ENCODE measurements at regions not wholly inside any gene's neighbourhood (a gene's known extent, or its start where the extent isn't known, plus 50 kb on each side); places are given as distances from the start of the nearest gene placed in this dataset.

- DNase-seq: no peak
Measured at GRCh38 chr11:82365351-82365750, 368.3 kb downstream of the FAM181B start.

- DNase-seq: no peak
Measured at GRCh38 chr11:82356316-82356715, 377.3 kb downstream of the FAM181B start.

- no peak for DNase-seq
Measured at GRCh38 chr11:82355313-82355823, 378.3 kb downstream of the FAM181B start.

GRCh38 chr11:82326853-82327252 is 406.8 kb downstream of the FAM181B start:
- no peak for DNase-seq

- DNase-seq: no peak
Measured at GRCh38 chr11:82321206-82321605, 412.5 kb downstream of the FAM181B start.

GRCh38 chr11:82315093-82315492 is 418.6 kb downstream of the FAM181B start:
- DNase-seq: no peak

- no peak for DNase-seq
Measured at GRCh38 chr11:82308979-82309378, 424.7 kb downstream of the FAM181B start.

- DNase-seq: no peak
Measured at GRCh38 chr11:82305123-82305522, 428.5 kb downstream of the FAM181B start.

- DNase-seq: no peak
Measured at GRCh38 chr11:82303671-82304070, 430.0 kb downstream of the FAM181B start.

GRCh38 chr11:82288471-82288870 is 445.2 kb downstream of the FAM181B start:
- DNase-seq: no peak

GRCh38 chr11:82270870-82271269 is 462.8 kb downstream of the FAM181B start:
- no peak for DNase-seq

GRCh38 chr11:82268627-82269026 is 465.0 kb downstream of the FAM181B start:
- DNase-seq: no peak

GRCh38 chr11:82267186-82267585 is 466.5 kb downstream of the FAM181B start:
- DNase-seq: no peak

- no peak for DNase-seq
Measured at GRCh38 chr11:82261367-82261766, 472.3 kb downstream of the FAM181B start.

GRCh38 chr11:82250047-82250446 is 483.6 kb downstream of the FAM181B start:
- DNase-seq: no peak

- DNase-seq: no peak
Measured at GRCh38 chr11:82246926-82247325, 486.7 kb downstream of the FAM181B start.

- DNase-seq: no peak
Measured at GRCh38 chr11:82239498-82239897, 494.2 kb downstream of the FAM181B start.

GRCh38 chr11:82234256-82234655 is 499.4 kb downstream of the FAM181B start:
- DNase-seq: no peak

- DNase-seq: no peak
Measured at GRCh38 chr11:82233201-82233600, 500.5 kb downstream of the FAM181B start.

GRCh38 chr11:82229341-82229740 is 504.3 kb downstream of the FAM181B start:
- no peak for DNase-seq

- DNase-seq: no peak
Measured at GRCh38 chr11:82225930-82226329, 507.7 kb downstream of the FAM181B start.

GRCh38 chr11:82225502-82225901 is 508.2 kb downstream of the FAM181B start:
- no peak for DNase-seq

- DNase-seq: no peak
Measured at GRCh38 chr11:82216927-82217570, 516.6 kb downstream of the FAM181B start.

- no peak for DNase-seq
Measured at GRCh38 chr11:82210011-82210410, 523.7 kb downstream of the FAM181B start.

GRCh38 chr11:82195283-82195682 is 538.4 kb downstream of the FAM181B start:
- DNase-seq: no peak

All from NCI-H1048 (cell line).